H9 (cell line): ENCODE measurements at regions not wholly inside any gene's neighbourhood (a gene's known extent, or its start where the extent isn't known, plus 50 kb on each side); places are given as distances from the start of the nearest gene placed in this dataset.

ENCODE experiments used
- DNase-seq: peaks from one replicate; pipeline ENCODE4 v3.0.0-alpha.2; 2017
- H2AFZ ChIP-seq: one replicate; pipeline ENCODE4 v1.6.1; 2013; ENCODE audit warnings: mild to moderate bottlenecking, low read length, control low read depth, moderate library complexity
- H2AK5ac ChIP-seq: 2 replicates; pipeline ENCODE4 v1.6.1; 2013; ENCODE audit warnings: low read length, control low read depth, mixed read lengths; ENCODE audit not compliant: insufficient read length
- H2BK120ac ChIP-seq: one replicate; pipeline ENCODE4 v1.6.1; 2013; ENCODE audit warnings: low read depth, mild to moderate bottlenecking, low read length, control low read depth, inconsistent platforms; ENCODE audit not compliant: poor library complexity, severe bottlenecking
- H2BK12ac ChIP-seq: 2 replicates; pipeline ENCODE4 v1.6.1; 2013; ENCODE audit warnings: low read length, control low read depth, mixed read lengths, low read depth; ENCODE audit not compliant: insufficient read length
- H2BK15ac ChIP-seq: 2 replicates; pipeline ENCODE4 v1.6.1; 2013; ENCODE audit warnings: low read depth, low read length, control low read depth
- H2BK20ac ChIP-seq: one replicate; pipeline ENCODE4 v1.6.1; 2013; ENCODE audit warnings: low read depth, mild to moderate bottlenecking, low read length, control low read depth, inconsistent platforms; ENCODE audit not compliant: poor library complexity, severe bottlenecking
- H2BK5ac ChIP-seq: 2 replicates; pipeline ENCODE4 v1.6.1; 2013; ENCODE audit warnings: low read length, control low read depth, mixed read lengths; ENCODE audit not compliant: insufficient read length
- H3K14ac ChIP-seq: 2 replicates; pipeline ENCODE4 v1.6.1; 2013; ENCODE audit warnings: low read length, control low read depth; ENCODE audit not compliant: insufficient read depth
- H3K18ac ChIP-seq: 2 replicates; pipeline ENCODE4 v1.6.1; 2013; ENCODE audit warnings: low read depth, mild to moderate bottlenecking, mixed read lengths, low read length, control low read depth; ENCODE audit not compliant: insufficient read length
- H3K23ac ChIP-seq: 2 replicates; pipeline ENCODE4 v1.6.1; 2013; ENCODE audit warnings: low read length, control low read depth, mixed read lengths, low read depth; ENCODE audit not compliant: insufficient read length
- H3K23me2 ChIP-seq: 2 replicates; pipeline ENCODE4 v1.6.1; 2013; ENCODE audit warnings: low read depth, mild to moderate bottlenecking, mixed read lengths, low read length, control low read depth; ENCODE audit not compliant: insufficient read length, poor library complexity, severe bottlenecking
- H3K27ac ChIP-seq: 2 replicates; pipeline ENCODE4 v1.5.1; 2013; ENCODE audit warnings: low read length, control low read depth, mixed read lengths, low read depth; ENCODE audit not compliant: insufficient read length
- H3K27me3 ChIP-seq: 2 replicates; pipeline ENCODE4 v1.6.1; 2013; ENCODE audit warnings: low read length, control low read depth, inconsistent platforms; ENCODE audit not compliant: insufficient read depth
- H3K4ac ChIP-seq: 2 replicates; pipeline ENCODE4 v1.6.1; 2013; ENCODE audit warnings: low read depth, mild to moderate bottlenecking, control low read depth, inconsistent platforms, low read length, moderate library complexity
- H3K4me1 ChIP-seq: 2 replicates; pipeline ENCODE4 v1.6.1; 2013; ENCODE audit warnings: low read length, control low read depth, inconsistent platforms; ENCODE audit not compliant: insufficient read depth
- H3K4me2 ChIP-seq: 2 replicates; pipeline ENCODE4 v1.6.1; 2013; ENCODE audit warnings: low read length, control low read depth, mixed read lengths; ENCODE audit not compliant: insufficient read length, insufficient read depth
- H3K56ac ChIP-seq: 2 replicates; pipeline ENCODE4 v1.6.1; 2013; ENCODE audit warnings: low read depth, mild to moderate bottlenecking, mixed read lengths, low read length, control low read depth; ENCODE audit not compliant: insufficient read length
- H3K79me1 ChIP-seq: 2 replicates; pipeline ENCODE4 v1.6.1; 2013; ENCODE audit warnings: low read depth, mild to moderate bottlenecking, moderate library complexity, low read length, control low read depth, inconsistent platforms; ENCODE audit not compliant: insufficient read depth, poor library complexity, severe bottlenecking
- H3K79me2 ChIP-seq: 2 replicates; pipeline ENCODE4 v1.6.1; 2013; ENCODE audit warnings: low read length, control low read depth, inconsistent platforms; ENCODE audit not compliant: insufficient read depth
- H3K9ac ChIP-seq: 2 replicates; pipeline ENCODE4 v1.6.1; 2013; ENCODE audit warnings: low read length, control low read depth, mixed read lengths; ENCODE audit not compliant: insufficient read length; ENCODE audit errors: extremely low read depth
- H3K9me3 ChIP-seq: one replicate; pipeline ENCODE4 v1.6.1; 2013; ENCODE audit warnings: low read depth, low read length, inconsistent platforms; ENCODE audit not compliant: control insufficient read depth
- H3T11ph ChIP-seq: one replicate; pipeline ENCODE4 v1.6.1; 2013; ENCODE audit warnings: mild to moderate bottlenecking, low read length, control low read depth, inconsistent platforms
- H4K20me1 ChIP-seq: one replicate; pipeline ENCODE4 v1.6.1; 2013; ENCODE audit not compliant: control insufficient read depth, insufficient read length, insufficient read depth
- H4K5ac ChIP-seq: 2 replicates; pipeline ENCODE4 v1.6.1; 2013; ENCODE audit warnings: low read depth, mild to moderate bottlenecking, mixed read lengths, low read length, control low read depth; ENCODE audit not compliant: insufficient read length
- H4K8ac ChIP-seq: replicated peaks from 2 replicates; pipeline ENCODE4 v1.6.1; 2013; ENCODE audit warnings: low read length, control low read depth, mixed read lengths, low read depth; ENCODE audit not compliant: insufficient read length
- H4K91ac ChIP-seq: 2 replicates; pipeline ENCODE4 v1.6.1; 2013; ENCODE audit warnings: low read depth, mild to moderate bottlenecking, moderate library complexity, mixed read lengths, low read length, control low read depth; ENCODE audit not compliant: insufficient read length
- H3K27ac Mint-ChIP-seq, 3 experiments: 2 replicates in 2 of 3; 3 replicates in 1 of 3; pipeline ENCODE4 v1.8.0; 2020 to 2021; ENCODE audit warnings: mixed read lengths in 3 of 3, mild to moderate bottlenecking in 1 of 3, moderate library complexity in 1 of 3
- H3K27me3 Mint-ChIP-seq: 2 replicates; pipeline ENCODE4 v1.8.0; 2021; ENCODE audit warnings: low read depth, mild to moderate bottlenecking, moderate library complexity, mixed read lengths
- H3K36me3 Mint-ChIP-seq, 3 experiments: 2 replicates in 2 of 3; 3 replicates in 1 of 3; pipeline ENCODE4 v1.8.0; 2020 to 2021; ENCODE audit warnings: low read depth in 3 of 3, mixed read lengths in 3 of 3; ENCODE audit not compliant: insufficient read depth in 1 of 3
- H3K4me1 Mint-ChIP-seq, 2 experiments: 2 replicates each; pipeline ENCODE4 v1.8.0; 2020; ENCODE audit warnings: mixed read lengths in 2 of 2
- H3K4me3 Mint-ChIP-seq, 2 experiments: 2 replicates in 1 of 2; 3 replicates in 1 of 2; pipeline ENCODE4 v1.8.0; 2020 to 2021; ENCODE audit warnings: mild to moderate bottlenecking in 2 of 2, mixed read lengths in 2 of 2, moderate library complexity in 1 of 2
- H3K9me3 Mint-ChIP-seq, 2 experiments: 2 replicates in 1 of 2; 3 replicates in 1 of 2; pipeline ENCODE4 v1.8.0; 2020; ENCODE audit warnings: mild to moderate bottlenecking in 2 of 2, mixed read lengths in 2 of 2, moderate library complexity in 1 of 2
- WGBS: extraction: QIAGEN DNeasy Blood & Tissue Kit; methylation state at CpG from one replicate; pipeline ENCODE4 v1.1.7; 2013; ENCODE audit warnings: missing lambda C conversion rate, low lambda C conversion rate, mixed read lengths; ENCODE audit not compliant: insufficient read length; ENCODE audit errors: extremely low coverage; 5-methylcytosine and 5-hydroxymethylcytosine counted together
- TF ChIP-seq, protein P1 (sequence below): fragments of 200-600 bp; sonication (generic); conservative IDR thresholded peaks from 3 replicates; pipeline ENCODE4 v1.8.0; 2021; ENCODE audit warnings: antibody characterized with exemption, mild to moderate bottlenecking

GRCh38 chr4:107215222-107215621 is 179.1 kb upstream of the DKK2 start:
- TF ChIP-seq, protein P1, sequence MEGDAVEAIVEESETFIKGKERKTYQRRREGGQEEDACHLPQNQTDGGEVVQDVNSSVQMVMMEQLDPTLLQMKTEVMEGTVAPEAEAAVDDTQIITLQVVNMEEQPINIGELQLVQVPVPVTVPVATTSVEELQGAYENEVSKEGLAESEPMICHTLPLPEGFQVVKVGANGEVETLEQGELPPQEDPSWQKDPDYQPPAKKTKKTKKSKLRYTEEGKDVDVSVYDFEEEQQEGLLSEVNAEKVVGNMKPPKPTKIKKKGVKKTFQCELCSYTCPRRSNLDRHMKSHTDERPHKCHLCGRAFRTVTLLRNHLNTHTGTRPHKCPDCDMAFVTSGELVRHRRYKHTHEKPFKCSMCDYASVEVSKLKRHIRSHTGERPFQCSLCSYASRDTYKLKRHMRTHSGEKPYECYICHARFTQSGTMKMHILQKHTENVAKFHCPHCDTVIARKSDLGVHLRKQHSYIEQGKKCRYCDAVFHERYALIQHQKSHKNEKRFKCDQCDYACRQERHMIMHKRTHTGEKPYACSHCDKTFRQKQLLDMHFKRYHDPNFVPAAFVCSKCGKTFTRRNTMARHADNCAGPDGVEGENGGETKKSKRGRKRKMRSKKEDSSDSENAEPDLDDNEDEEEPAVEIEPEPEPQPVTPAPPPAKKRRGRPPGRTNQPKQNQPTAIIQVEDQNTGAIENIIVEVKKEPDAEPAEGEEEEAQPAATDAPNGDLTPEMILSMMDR = no peak
- no peak overlapping the region for H3K27ac ChIP-seq
- no peak overlapping the region for H3K14ac ChIP-seq
- H3K9me3 ChIP-seq = no peaks in the 10 kb centered on the region
- H3K4ac ChIP-seq = no peak overlapping the region
- no peak for DNase-seq
- no peak overlapping the region for H3K4me2 ChIP-seq
- no peaks in the 10 kb centered on the region for H3K27me3 ChIP-seq
- H2BK5ac ChIP-seq = no peak overlapping the region
- no peaks in the 10 kb centered on the region for H4K20me1 ChIP-seq
- no peak overlapping the region for H2BK20ac ChIP-seq
- no peak overlapping the region for H3K27ac Mint-ChIP-seq
- H4K91ac ChIP-seq = no peak overlapping the region
- H3K23ac ChIP-seq = no peak overlapping the region
- H2BK15ac ChIP-seq = no peak overlapping the region
- no peaks in the 10 kb centered on the region for H3K23me2 ChIP-seq
- no peak overlapping the region for H4K5ac ChIP-seq
- no peaks in the 10 kb centered on the region for H3K36me3 Mint-ChIP-seq
- H3T11ph ChIP-seq = no peak overlapping the region
- H3K9ac ChIP-seq = no peak overlapping the region
- H3K79me1 ChIP-seq = no peaks in the 10 kb centered on the region
- H3K27me3 Mint-ChIP-seq = no peaks in the 10 kb centered on the region
- H3K4me1 Mint-ChIP-seq = peaks cover 0 to 8% of the 10 kb centered on the region in 2 experiments; a peak in 2 of 4 replicates
- H3K56ac ChIP-seq = no peak overlapping the region
- no peak overlapping the region for H3K18ac ChIP-seq
- H2BK12ac ChIP-seq = no peak overlapping the region
- no peaks in the 10 kb centered on the region for H3K79me2 ChIP-seq
- H2AK5ac ChIP-seq = no peak overlapping the region
- H2BK120ac ChIP-seq = no peak overlapping the region
- no peaks in the 10 kb centered on the region for H3K4me1 ChIP-seq
- no peak overlapping the region for H4K8ac ChIP-seq
- H3K9me3 Mint-ChIP-seq = no peaks in the 10 kb centered on the region
- WGBS = no CpG with 5 or more reads among the region's 1 CpG
- no peak overlapping the region for H3K4me3 Mint-ChIP-seq
- H2AFZ ChIP-seq = no peak overlapping the region
